ENCODE measurements at regions not wholly inside any gene's neighbourhood (a gene's known extent, or its start where the extent isn't known, plus 50 kb on each side); places are given as distances from the start of the nearest gene placed in this dataset.

GRCh38 chr12:41700940-41701339 lies 443.7 kb downstream of the GXYLT1 start:
- TF ChIP-seq CTCF (IDR thresholded peaks at IDR 0.05; ENCODE audit: low read depth, low read length) (no peak), EZH2phosphoT487 (IDR thresholded peaks at IDR 0.05; ENCODE audit: low read depth) (no peak)
- no peaks in the 10 kb centered on the region for H3K27me3 ChIP-seq (ENCODE audit: low read depth, low read length)
- H3K79me2 ChIP-seq (ENCODE audit: low read length) = no peaks in the 10 kb centered on the region
- no peaks in the 10 kb centered on the region for H3K36me3 ChIP-seq (replicated peaks; ENCODE audit: low read depth, low read length)
- H3K4me3 ChIP-seq (ENCODE audit: low read length) = no peak overlapping the region
- no peaks in the 10 kb centered on the region for H4K20me1 ChIP-seq (ENCODE audit: insufficient read depth, low read length)
- no peak overlapping the region for H3K4me2 ChIP-seq (ENCODE audit: low read length)
- no peak overlapping the region for H2AFZ ChIP-seq (ENCODE audit: low read depth, low read length)
- no peak overlapping the region for H3K9ac ChIP-seq (ENCODE audit: low read length)
- no peaks in the 10 kb centered on the region for H3K9me3 ChIP-seq (ENCODE audit: insufficient read depth, low read length)
- H3K4me1 ChIP-seq (ENCODE audit: low read length) = peaks cover 6% of the 10 kb centered on the region; the same call in 1 of the 2 replicates
- H3K27ac ChIP-seq (ENCODE audit: low read length) = no peak overlapping the region

- H3K27me3 ChIP-seq (ENCODE audit: low read depth, low read length) = no peaks in the 10 kb centered on the region
- no peak for TF ChIP-seq CTCF (IDR thresholded peaks at IDR 0.05; ENCODE audit: low read depth, low read length)
- no peak for TF ChIP-seq EZH2phosphoT487 (IDR thresholded peaks at IDR 0.05; ENCODE audit: low read depth)
- no peaks in the 10 kb centered on the region for H3K79me2 ChIP-seq (ENCODE audit: low read length)
Observed at GRCh38 chr12:41699658-41700057, 445.0 kb downstream of the GXYLT1 start.

DNA sequence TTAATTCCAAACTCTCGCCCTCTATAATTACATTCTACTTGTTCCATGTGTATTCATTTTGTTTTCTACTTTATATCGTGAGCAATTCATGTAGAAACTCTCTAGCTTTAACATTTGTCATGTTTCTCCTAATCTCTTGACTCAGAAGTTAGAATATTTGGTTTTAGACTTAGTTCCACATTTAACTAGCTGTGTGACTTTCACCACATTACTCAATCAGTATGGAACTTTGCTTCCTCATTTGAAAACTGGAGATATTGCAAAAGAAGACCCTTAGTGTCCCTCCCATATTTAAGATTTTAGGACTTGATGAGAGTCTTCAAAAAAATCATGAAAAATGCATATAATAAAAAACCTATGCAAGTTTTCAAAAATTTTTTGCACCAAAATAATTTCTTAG lies 447.5 kb downstream of the GXYLT1 start:
- Histone ChIP-seq H3K79me2 (ENCODE audit: low read length) (no peaks in the 10 kb centered on the region), H3K4me1 (ENCODE audit: low read length) (peaks cover 6% of the 10 kb centered on the region; the same call in 1 of the 2 replicates), H4K20me1 (ENCODE audit: insufficient read depth, low read length) (no peaks in the 10 kb centered on the region), H2AFZ (ENCODE audit: low read depth, low read length) (no peak overlapping the region), H3K9me3 (ENCODE audit: insufficient read depth, low read length) (no peaks in the 10 kb centered on the region), H3K27me3 (ENCODE audit: low read depth, low read length) (no peaks in the 10 kb centered on the region), H3K4me3 (ENCODE audit: low read length) (no peak overlapping the region), H3K4me2 (ENCODE audit: low read length) (no peak overlapping the region), H3K27ac (ENCODE audit: low read length) (no peak overlapping the region), H3K9ac (ENCODE audit: low read length) (no peak overlapping the region), H3K36me3 (replicated peaks; ENCODE audit: low read depth, low read length) (no peaks in the 10 kb centered on the region)
- TF ChIP-seq CTCF (IDR thresholded peaks at IDR 0.05; ENCODE audit: low read depth, low read length) = no peak
- no peak for TF ChIP-seq EZH2phosphoT487 (IDR thresholded peaks at IDR 0.05; ENCODE audit: low read depth)

More at GRCh38 chr12:41699658-41700057, 445.0 kb downstream of the GXYLT1 start:
- no peaks in the 10 kb centered on the region for H3K36me3 ChIP-seq (replicated peaks; ENCODE audit: low read depth, low read length)
- H3K4me1 ChIP-seq (ENCODE audit: low read length) = peaks cover 6% of the 10 kb centered on the region; the same call in 1 of the 2 replicates
- H3K4me2 ChIP-seq (ENCODE audit: low read length) = no peak overlapping the region
- H3K9ac ChIP-seq (ENCODE audit: low read length) = no peak overlapping the region
- no peak overlapping the region for H3K27ac ChIP-seq (ENCODE audit: low read length)
- H3K4me3 ChIP-seq (ENCODE audit: low read length) = no peak overlapping the region
- H3K9me3 ChIP-seq (ENCODE audit: insufficient read depth, low read length) = no peaks in the 10 kb centered on the region
- no peak overlapping the region for H2AFZ ChIP-seq (ENCODE audit: low read depth, low read length)
- no peaks in the 10 kb centered on the region for H4K20me1 ChIP-seq (ENCODE audit: insufficient read depth, low read length)

GRCh38 chr12:41684997-41685396 lies 459.7 kb downstream of the GXYLT1 start:
- H3K27ac ChIP-seq (ENCODE audit: low read length) = no peak overlapping the region
- H3K27me3 ChIP-seq (ENCODE audit: low read depth, low read length) = no peaks in the 10 kb centered on the region
- TF ChIP-seq EZH2phosphoT487 (IDR thresholded peaks at IDR 0.05; ENCODE audit: low read depth) = no peak
- no peak for TF ChIP-seq CTCF (IDR thresholded peaks at IDR 0.05; ENCODE audit: low read depth, low read length)

More at GRCh38 chr12:41684997-41685396, 459.7 kb downstream of the GXYLT1 start:
- Histone ChIP-seq H2AFZ (ENCODE audit: low read depth, low read length) (no peak overlapping the region), H3K36me3 (replicated peaks; ENCODE audit: low read depth, low read length) (no peaks in the 10 kb centered on the region), H3K9me3 (ENCODE audit: insufficient read depth, low read length) (no peaks in the 10 kb centered on the region), H3K4me3 (ENCODE audit: low read length) (no peak overlapping the region), H3K4me1 (ENCODE audit: low read length) (peaks cover 20% of the 10 kb centered on the region), H4K20me1 (ENCODE audit: insufficient read depth, low read length) (no peaks in the 10 kb centered on the region), H3K4me2 (ENCODE audit: low read length) (no peak overlapping the region), H3K9ac (ENCODE audit: low read length) (no peak overlapping the region), H3K79me2 (ENCODE audit: low read length) (no peaks in the 10 kb centered on the region)
